ENCODE measurements at regions not wholly inside any gene's neighbourhood (a gene's known extent, or its start where the extent isn't known, plus 50 kb on each side); places are given as distances from the start of the nearest gene placed in this dataset.

- Histone ChIP-seq H3K18ac (ENCODE audit: low read depth, low read length) (no peak overlapping the region), H3K56ac (ENCODE audit: extremely low read depth, insufficient read depth, low read length) (no peak overlapping the region), H3K4me2 (ENCODE audit: low read depth, low read length) (no peak overlapping the region), H2BK20ac (ENCODE audit: low read depth, low read length) (no peak overlapping the region), H3K23ac (ENCODE audit: low read depth, low read length) (no peak overlapping the region), H4K5ac (ENCODE audit: low read depth, low read length) (no peak overlapping the region), H3K4me1 (ENCODE audit: control insufficient read depth, insufficient read depth, low read length) (no peaks in the 10 kb centered on the region), H3K14ac (replicated peaks; ENCODE audit: low read depth, low read length) (no peak overlapping the region), H2BK5ac (ENCODE audit: low read depth, low read length, poor library complexity, severe bottlenecking) (no peak overlapping the region), H3K36me3 (ENCODE audit: control insufficient read depth, insufficient read depth, low read length) (no peaks in the 10 kb centered on the region), H3K9me3 (ENCODE audit: control insufficient read depth, insufficient read depth, low read length) (peaks cover 7% of the 10 kb centered on the region), H2BK15ac (ENCODE audit: low read depth, low read length) (no peak overlapping the region), H3K79me1 (ENCODE audit: low read depth in 1 of 2, low read length in 2 of 2) (no peaks in the 10 kb centered on the region), H4K8ac (ENCODE audit: low read depth in 2 of 2, low read length in 2 of 2) (no peak overlapping the region), H3K27ac (ENCODE audit: insufficient read depth, low read length) (no peak overlapping the region), H4K91ac (ENCODE audit: insufficient read depth, low read depth, low read length) (no peak overlapping the region), H3K4ac (ENCODE audit: low read depth, low read length) (no peak overlapping the region), H2AK9ac (replicated peaks; ENCODE audit: low read depth, low read length, poor library complexity) (no peak overlapping the region), H3K9me1 (ENCODE audit: insufficient read depth, low read length) (no peaks in the 10 kb centered on the region), H2AK5ac (ENCODE audit: low read depth, low read length) (no peak overlapping the region), H4K20me1 (ENCODE audit: insufficient read depth, low read length) (no peaks in the 10 kb centered on the region), H3K9ac (ENCODE audit: low read depth, low read length) (no peak overlapping the region), H3K27me3 (ENCODE audit: control insufficient read depth, insufficient read depth, low read length) (no peaks in the 10 kb centered on the region), H3K4me3 (ENCODE audit: insufficient read depth, low read depth, low read length) (no peak overlapping the region), H2BK120ac (ENCODE audit: low read depth, low read length) (no peak overlapping the region), H2AFZ (replicated peaks; ENCODE audit: low read length, poor library complexity) (no peak overlapping the region)
- in situ Hi-C loops (cut with MboI; ENCODE audit: low sequenced_read_pairs): no loop called here
- WGBS, 2 experiments (ENCODE audit: extremely low coverage in 2 of 2, insufficient read length in 1 of 2): no CpG with 5 or more reads among the region's 1 CpG
- TF ChIP-seq RFX5 (IDR thresholded peaks at IDR 0.05; ENCODE audit: low read depth, low read length) (no peak), BHLHE40 (IDR thresholded peaks at IDR 0.05; ENCODE audit: low read depth, low read length) (no peak), MAZ (IDR thresholded peaks at IDR 0.05; ENCODE audit: borderline replicate concordance, low read depth, low read length) (no peak), RCOR1 (IDR thresholded peaks at IDR 0.05; ENCODE audit: insufficient replicate concordance, low read length) (no peak)
- ChIA-PET CTCF (no interaction called here), POLR2A (ENCODE audit: unreplicated experiment) (no interaction called here)
- no peak for ATAC-seq (ENCODE audit: low read depth)
- dilution Hi-C loops (cut with HindIII; ENCODE audit: low sequenced_read_pairs, unreplicated experiment): no loop called here
- intact Hi-C loops (cut with micrococcal nuclease): no loop called here
- no TSS peak for BruUV-seq (replicated peaks)
- DNase-seq: no peak
Measured at GRCh38 chr4:12787261-12787660, 696.9 kb downstream of the RAB28 start.
